HPDE6-E6E7 (cell line): ENCODE measurements at regions not wholly inside any gene's neighbourhood (a gene's known extent, or its start where the extent isn't known, plus 50 kb on each side); places are given as distances from the start of the nearest gene placed in this dataset.
"Not testable (repeated sequence)": the region's sequence is repeated elsewhere in the genome, so short reads cannot be mapped to it uniquely, and the experiment has no call there.

ENCODE experiments used
- DNase-seq: peaks from one replicate; pipeline ENCODE4 v3.0.0; 2011; ENCODE audit warnings: missing footprints; ENCODE audit errors: extremely low spot score

DNA sequence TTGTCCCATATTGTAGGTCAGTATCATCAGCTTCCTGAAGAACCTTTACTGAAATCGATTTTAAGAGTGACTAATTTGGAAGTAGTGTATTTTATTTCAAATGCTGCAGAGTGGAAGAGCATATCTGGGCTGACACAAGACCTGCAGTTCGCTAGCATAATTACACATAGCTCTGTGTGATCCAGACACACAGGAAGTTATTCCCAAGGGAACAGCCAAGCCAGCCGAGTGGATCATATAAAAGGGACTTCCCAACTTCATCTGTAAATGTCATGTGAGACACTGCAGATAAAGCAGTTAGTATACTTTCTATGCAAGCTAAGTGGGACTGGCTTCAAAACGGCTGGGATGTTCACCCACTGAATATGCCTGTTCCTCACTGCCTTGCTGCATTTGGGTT is 760.4 kb downstream of the SLITRK1 start:
- no peak for DNase-seq

DNA sequence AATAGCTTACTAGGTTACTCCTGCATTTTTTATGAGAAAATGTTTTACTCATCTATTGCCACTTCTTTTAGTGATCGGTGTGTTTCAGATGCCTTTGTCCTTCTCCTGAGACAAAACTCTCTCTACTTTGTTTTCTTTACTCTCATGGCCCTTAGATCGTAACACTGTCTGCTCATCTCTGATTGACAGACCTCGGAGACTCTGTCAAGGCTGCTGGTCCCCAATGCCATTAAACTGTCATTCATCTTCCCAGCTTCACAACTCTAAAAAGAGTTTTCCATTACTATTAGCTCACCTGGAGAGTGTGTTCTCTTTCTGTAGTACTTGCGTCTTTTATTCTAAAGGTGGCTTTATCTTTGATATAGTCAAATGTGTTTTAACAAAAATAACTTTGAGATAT is 765.2 kb downstream of the SLITRK1 start:
- no peak for DNase-seq

DNA sequence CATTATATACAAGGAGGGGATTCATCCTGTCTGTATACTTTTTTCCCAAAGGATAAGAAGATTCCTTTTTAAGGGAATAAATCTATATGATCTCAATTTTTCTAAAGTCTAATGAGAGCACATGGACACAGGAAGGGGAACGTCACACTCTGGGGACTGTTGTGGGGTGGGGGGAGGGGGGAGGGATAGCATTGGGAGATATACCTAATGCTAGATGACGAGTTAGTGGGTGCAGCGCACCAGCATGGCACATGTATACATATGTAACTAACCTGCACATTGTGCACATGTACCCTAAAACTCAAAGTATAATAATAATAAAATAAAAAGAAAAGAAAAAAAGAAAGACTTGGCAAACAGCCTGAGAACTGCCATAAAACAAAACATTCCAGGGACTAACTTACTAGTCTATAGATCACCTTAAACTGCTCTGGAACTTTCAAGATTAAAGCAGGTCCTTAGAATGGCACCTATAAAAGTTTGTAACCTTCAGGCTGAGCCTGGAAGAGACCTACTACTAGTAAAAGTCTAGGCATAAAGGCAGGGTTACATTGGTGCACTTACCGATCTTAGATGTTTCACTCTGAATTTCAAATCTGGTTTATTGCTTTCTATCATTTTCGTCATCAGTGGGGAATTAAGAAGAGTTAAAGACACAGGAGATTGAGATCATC is 780.6 kb downstream of the SLITRK1 start:
- not testable (repeated sequence) for DNase-seq

DNA sequence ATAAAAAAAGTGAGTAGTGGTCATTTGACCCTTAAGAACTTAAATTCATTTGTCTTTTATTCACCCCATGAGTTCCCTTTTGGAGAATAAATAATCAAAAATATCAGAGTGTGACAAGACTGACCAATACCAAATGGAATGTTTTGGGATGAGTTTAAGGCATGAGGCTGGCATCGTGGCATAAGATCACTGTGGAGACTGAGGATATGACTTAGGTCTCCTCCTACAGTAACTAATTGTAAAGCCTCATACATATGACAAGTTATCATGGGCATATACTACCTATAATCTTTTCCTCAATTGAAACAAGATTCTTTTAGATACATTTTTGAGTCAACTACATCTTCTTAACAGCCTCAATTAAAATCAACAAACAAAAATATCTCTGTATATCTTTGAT is 782.0 kb downstream of the SLITRK1 start:
- DNase-seq = no peak

DNA sequence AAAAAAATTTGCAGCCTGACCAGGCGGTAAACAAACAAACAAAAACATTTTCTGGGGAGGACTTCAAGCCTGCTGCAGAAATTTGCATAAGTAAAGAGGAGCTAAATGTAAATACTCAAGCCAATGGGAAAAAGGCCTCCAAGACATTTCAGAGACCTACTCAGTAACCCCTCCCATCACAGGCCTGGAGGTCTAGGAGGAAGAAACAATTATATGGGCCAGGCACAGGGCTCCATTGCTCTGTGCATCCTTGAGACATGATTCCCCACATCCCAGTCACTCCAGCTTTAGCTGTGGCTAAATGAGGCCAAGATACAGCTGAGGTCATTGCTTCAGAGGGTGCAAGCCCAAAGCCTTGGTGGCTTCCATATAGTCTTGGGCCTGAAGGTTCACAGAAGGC is 793.4 kb downstream of the SLITRK1 start:
- DNase-seq = no peak

DNA sequence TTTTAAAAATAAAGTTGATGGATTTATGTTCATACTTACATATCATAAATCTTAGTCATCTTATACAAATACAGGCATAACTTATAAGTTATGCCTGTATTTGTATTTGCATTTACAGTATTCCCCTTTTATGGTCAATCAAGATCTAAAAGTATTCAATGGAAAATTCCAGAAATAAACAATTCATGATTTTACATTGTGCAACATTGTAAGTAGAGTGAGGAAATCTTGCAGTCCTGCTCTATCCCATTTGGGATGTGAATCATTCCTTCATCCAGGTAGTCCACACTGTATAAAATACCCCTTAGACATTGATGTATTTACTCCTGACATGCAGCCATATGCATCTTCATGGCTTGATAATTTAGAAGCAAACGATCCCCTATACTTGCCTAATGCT is 795.3 kb downstream of the SLITRK1 start:
- no peak for DNase-seq

DNA sequence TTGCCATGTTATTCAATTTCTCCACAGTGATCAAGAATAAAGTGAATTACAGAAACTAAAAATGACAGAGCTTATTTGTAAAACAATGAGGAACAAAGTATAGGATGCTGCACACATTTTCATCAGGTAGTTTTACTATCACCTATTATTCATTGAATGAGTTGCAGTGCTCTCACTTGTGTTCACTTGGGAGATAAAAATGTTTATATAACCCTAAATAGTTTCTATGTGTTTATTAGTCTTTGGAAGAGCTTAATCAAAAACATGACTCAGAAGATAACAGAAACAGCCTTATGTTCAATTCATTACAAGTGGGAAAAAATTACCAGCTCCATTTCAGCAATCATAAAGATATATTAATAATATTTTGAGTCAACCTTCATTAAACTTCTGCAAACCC is 796.2 kb downstream of the SLITRK1 start:
- DNase-seq = no peak

DNA sequence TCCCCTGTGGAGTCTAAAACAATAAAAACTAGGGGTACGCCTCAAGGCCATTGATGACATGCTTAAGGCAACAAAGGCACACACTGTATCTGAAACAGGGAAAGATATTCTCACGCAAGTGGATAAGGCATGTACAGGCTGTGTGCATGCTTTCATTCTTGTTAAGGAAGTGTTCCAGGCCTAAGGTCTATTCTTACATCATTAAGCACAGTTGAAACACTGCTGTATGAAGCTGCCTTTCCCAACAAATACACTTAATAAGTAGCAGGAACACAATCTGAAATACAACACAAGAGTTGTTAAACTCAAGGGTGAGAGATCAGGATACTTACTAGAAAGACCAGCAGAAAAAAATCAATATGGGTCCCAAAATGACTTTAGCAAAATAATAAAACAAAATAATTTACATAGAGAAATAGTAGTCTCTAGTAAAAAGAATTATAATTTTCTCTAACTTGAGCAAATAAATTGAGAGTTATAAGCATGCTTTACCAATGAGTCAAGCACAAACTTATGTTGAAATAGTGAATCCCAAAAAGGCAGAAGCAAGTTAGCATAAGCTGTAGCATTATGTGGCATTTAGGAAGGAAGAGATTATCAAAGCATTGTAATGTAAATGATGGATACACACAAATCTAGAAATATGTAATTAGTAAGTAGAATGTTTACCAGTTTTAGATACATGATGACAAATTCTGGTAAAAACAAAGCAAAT is 796.9 kb downstream of the SLITRK1 start:
- DNase-seq = no peak

DNA sequence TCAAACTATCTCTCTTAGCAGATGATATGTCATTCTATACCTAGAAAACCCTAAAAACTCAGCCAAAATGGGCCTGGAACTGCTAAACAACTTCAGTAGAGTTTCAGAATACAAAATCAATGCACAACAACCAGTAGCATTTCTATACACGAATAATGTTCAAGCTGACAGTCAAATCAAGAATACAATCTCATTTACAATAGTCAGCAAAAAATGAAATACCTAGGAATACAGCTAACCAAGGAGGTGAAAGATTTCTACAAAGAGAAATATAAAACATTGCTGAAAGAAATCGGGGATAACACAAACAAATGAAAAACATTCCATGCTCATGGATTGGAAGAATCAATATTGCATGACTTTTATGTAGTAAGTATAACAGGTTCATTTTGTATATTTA is 804.8 kb downstream of the SLITRK1 start:
- no peak for DNase-seq

DNA sequence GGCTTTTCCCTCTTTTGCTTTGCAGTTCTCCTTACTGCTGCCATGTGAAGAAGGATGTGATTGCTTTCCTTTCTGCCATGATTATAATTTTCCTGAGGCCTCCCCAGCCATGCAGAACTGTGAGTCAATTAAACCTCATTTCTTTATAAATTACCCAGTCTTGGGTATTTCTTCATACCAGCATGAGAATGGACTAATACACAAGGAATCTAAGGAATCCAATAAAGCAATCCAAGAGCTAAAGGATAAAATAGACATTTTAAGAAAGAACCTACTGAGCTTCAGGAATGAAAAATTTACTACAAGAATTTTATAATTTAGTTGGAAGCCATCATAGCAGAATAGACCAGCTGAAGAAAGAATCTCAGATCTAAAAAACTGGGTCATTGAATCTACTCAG is 808.3 kb downstream of the SLITRK1 start:
- DNase-seq = not testable (repeated sequence)

DNA sequence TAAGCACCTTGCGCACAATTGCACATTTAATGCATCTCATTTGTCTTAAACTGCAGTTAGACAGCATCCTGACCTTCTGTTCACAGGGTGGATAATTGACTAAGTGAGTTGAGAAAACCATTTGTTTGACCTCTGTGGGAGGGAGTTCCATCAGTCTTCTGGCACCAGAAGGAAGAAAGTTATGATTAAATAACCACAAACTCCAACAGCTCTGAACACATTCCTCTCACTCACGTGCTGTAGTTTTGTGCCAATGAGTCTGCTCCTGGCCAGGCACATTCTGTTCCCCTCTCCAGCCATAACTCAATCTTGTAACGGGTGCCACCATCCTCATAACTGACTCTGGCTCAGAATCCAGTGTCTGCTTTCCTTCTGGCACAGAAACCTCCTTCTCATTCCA is 817.2 kb downstream of the SLITRK1 start:
- DNase-seq = no peak

DNA sequence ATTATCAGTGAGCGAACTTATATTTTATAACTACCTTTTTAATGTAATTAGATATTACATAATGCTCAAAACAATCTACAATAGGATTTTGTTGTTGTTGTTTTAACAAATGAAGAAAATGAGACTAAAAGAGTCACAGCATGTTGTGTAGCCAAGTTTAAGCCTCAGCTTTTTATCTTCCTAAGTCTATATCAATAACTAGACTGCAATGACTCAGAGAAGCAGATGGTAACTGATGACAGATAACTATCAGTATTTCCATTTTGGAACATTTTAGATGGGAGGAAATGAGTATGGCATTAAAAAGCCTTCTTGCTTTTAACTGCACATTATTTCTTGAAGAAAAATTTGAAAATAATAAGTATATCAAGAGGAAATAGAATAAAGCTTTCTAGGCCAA is 825.2 kb downstream of the SLITRK1 start:
- DNase-seq = no peak

DNA sequence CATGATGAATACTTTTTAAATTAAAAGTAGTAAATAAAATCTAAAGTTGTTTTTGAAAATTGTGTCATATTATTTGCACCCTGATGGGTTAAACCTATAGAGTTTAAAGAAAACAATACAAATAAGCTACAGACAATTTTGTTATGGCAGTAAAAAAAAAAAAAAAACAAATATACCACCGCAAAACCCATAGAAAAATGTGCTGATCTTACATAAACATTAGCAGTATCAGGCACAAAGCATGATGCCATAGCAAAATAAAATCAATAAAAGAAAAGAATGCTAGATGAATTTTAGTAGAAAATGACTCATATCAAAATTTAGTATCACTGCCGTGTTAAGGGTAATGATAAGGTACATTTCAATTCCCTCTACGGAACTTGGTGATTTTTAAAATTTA is 826.0 kb downstream of the SLITRK1 start:
- DNase-seq = no peak

DNA sequence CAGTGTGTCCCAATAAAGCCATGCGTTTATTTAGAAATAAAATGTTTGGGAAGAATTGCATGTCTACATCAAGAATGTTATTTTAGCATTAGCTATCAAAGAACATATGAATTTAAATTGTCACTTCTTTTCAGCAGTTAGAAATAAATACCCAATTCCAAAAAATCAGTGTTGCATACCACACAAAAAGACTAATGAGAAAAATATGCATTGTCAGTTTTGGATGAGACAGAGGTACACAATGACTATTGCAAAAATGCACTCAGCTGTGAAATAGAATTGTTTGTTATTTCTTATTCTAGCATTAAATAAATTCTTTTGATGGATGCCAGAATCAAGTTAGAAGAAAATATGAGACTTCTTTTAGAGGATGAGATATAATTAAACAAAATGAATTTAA is 833.9 kb downstream of the SLITRK1 start:
- no peak for DNase-seq

DNA sequence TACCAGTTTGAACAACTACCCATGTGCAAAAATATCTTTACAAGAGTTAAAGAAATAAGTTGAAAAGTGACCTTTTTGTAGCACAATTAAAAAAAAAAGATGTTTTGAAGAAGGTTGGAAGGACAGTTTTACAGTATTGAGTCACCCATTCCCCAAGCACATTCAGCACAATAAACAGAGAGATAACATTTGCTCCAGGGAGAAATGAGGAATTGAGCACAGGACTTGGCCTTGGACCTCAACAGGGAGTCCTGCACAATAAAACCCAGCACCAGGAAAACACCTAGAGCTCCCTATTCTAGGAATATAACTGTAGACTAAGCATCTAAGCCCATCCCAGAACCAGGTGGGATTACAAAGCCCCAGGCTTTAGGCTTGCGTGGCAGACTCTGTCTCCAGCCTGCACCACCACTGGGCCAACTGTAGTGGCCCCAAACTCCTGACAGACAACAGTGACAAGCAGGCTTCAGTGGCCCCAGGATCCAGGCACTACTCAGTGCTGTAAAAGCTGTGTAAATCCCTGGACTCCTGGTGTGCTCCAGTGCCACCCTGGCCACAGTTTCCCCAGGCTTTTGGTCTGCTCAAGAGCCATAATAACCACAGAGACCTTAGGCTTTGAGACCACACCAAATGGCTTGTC is 857.2 kb downstream of the SLITRK1 start:
- DNase-seq = no peak

DNA sequence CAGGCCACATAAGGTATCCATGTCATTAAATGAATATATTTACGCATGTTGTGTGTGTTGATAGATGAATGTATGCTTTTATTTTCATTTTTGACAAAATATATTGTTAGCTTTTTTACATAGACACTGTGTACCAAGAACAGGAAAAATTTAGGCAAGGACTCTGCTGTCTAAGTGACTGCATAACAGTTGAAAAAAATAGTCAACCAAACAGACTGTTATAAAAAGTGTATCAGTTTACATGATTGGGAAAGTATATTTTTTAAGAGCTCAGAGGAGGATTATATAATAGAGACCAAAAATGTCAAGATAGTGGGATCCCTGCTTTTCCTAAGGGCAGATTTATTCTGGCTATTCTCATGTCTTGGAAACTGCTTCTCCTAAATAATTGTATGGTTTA is 858.0 kb downstream of the SLITRK1 start:
- no peak for DNase-seq

DNA sequence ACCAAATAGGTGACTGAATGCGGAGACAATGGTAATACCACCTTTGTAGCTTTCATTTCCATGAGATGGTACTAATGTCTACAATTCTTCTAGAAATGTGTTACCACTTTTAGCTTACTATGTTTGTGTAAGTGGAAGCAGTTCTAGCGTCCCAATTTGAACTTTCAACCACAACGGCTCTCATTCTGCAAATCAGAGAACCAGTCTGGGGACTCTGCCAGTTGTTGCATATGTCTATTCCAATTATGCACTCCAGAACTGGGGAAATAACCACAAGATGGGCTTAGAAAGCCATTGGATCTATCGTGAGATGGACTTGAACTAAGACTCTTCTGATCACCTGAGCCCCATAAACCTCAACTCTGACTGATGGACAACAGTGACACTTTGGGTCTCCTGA is 862.3 kb downstream of the SLITRK1 start:
- DNase-seq = no peak

DNA sequence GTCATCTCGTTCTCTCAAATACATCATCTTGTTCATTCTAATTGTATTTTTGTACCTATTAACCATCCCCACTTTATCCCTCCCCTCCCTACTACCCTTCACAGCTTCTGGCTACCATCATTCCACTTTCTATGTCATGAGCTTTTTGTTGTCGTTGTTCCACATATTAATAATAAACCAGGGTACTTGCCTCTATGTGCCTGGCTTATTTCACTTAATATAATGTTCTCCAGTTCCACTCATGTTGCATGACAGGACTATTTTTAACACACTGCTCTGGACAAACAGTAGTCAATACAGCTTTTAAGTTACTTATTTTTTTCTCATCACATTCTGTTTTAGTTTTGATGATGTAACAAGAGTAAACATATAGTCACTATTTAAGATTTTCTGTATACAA is 872.3 kb downstream of the SLITRK1 start:
- no peak for DNase-seq

DNA sequence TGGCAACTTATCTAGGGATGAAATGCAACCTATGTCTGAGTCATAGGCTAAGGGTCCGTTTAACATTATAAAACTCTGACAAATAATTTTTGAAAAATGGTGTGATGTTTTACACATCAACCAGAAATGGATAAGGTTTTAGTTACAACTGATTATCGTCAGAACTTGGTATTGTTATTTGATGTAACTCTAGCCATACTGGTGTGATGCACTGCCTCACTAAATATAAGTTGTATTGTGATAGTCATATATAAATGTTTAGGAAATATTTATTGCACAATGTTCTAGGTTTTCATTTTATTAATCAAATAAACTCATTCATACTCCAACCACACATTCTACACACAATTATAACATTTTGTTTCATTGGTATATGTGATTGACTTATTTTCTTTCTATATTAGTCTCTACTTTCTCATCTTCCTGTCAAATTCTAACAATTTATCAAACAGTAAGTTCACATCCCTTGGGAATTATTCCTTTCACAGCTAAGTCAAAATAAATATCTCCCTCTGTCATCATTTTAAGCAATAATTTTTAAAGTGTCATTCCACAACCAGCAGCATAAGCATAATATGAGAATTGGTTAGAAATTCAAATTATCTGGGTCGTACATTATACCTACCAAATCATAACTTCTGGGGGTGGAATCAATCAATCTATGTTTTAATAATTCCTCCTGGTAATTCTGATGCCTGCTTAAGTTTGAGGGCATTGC is 873.9 kb downstream of the SLITRK1 start:
- DNase-seq = no peak

DNA sequence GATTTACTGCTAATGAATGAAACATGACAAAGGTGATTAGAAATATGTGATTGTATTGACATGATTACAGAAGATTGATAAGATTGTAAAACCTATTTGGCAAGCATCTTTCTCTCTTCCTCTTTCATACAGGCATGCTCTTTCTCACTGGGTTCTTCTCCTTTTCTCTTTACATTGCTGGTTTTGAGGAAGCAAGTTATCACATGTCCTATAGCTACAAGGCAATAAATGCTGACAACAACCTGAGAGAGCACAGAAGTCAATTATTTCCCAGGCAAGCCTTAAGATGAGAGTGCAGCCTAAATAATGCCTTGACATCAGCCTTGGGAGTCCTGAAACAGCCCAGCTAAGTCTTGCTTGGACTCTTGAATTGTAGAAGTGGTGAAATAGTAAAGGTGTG is 875.0 kb downstream of the SLITRK1 start:
- no peak for DNase-seq

DNA sequence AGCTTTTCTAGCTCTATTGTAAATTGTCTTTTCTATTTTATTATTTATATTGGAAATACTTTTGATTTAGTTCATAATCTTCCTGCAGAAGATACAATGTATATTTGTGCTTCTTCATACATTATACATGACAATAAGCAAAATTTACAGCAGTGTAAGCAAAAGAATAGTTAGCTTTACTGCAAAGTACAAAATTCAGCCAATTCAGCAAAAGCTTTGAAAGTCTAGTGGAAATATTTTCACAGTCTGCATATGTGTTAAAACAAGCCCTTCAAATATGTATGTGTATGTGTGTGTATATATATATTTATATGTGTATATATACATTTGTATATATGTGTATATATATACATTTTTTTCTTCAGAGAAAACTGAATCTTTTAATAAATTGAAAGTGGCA is 879.1 kb downstream of the SLITRK1 start:
- no peak for DNase-seq

DNA sequence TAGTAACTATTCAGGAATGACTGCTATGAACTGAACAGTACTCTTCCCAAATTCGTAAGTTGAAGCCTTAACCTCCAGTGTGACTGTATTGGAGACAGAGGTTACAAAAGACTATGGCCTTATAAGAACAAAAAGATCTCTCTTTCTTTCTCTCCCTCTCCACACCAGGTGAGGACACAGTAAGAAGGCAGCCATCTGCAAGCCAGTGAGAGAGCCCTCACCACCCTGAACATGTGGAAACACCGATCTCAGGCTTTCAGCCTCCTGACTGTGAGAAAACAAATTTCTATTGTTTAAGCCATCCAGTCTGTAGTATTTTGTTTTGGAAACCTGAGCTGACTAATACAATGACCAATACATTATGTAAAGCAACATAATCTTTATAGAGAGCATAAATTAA is 888.9 kb downstream of the SLITRK1 start:
- no peak for DNase-seq

DNA sequence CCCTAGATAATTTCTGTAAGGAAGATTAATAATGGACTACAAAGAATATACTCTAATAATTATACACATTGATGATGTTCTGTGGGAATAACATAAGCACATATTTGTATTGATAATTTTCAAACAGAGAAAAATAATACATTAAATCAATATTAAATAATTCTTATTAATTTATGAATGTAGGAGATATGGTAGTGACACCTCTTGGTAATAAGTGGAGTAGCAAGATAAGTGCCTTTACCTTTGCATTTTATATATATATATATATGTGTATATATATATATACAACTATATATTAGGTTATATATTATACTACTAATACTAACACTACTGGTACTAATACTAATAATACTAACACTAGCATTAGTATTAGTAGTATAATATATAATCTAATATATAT is 905.8 kb downstream of the SLITRK1 start:
- DNase-seq = no peak
